Naive B cell (primary cell): ENCODE measurements at regions not wholly inside any gene's neighbourhood (a gene's known extent, or its start where the extent isn't known, plus 50 kb on each side); places are given as distances from the start of the nearest gene placed in this dataset.
A peak's percentile ranks its signal among the peaks of the same experiment; 100 is the strongest.

Experiments used
- ATAC-seq, 2 donors: fragments of 150-1000 bp; cut with Tn5 transposase; 2 replicates each; pipeline ENCODE4 v1.10.0; 2021; ENCODE audit warnings: low read depth in 2 of 2, mild to moderate bottlenecking in 2 of 2, moderate library complexity in 2 of 2
- DNase-seq: peaks from one replicate; pipeline ENCODE4 v3.0.0; 2022
- H3K27ac Mint-ChIP-seq, 6 donors: one replicate each; pipeline ENCODE4 v1.8.0; 2020 to 2022; ENCODE audit warnings: mild to moderate bottlenecking in 6 of 6, mixed read lengths in 6 of 6, moderate library complexity in 5 of 6, inconsistent platforms in 2 of 6
- H3K27me3 Mint-ChIP-seq, 3 donors: one replicate each; pipeline ENCODE4 v1.8.0; 2021 to 2022; ENCODE audit warnings: mixed read lengths in 3 of 3, mild to moderate bottlenecking in 1 of 3
- H3K36me3 Mint-ChIP-seq, 2 donors: one replicate each; pipeline ENCODE4 v1.8.0; 2020 to 2022; ENCODE audit warnings: mixed read lengths in 2 of 2, inconsistent platforms in 1 of 2, mild to moderate bottlenecking in 1 of 2
- H3K4me1 Mint-ChIP-seq, 3 donors: one replicate each; pipeline ENCODE4 v1.8.0; 2020 to 2022; ENCODE audit warnings: mixed read lengths in 3 of 3, inconsistent platforms in 1 of 3, mild to moderate bottlenecking in 1 of 3, moderate library complexity in 1 of 3
- H3K4me3 Mint-ChIP-seq, 8 donors: one replicate each; pipeline ENCODE4 v1.8.0; 2020 to 2022; ENCODE audit warnings: mild to moderate bottlenecking in 8 of 8, mixed read lengths in 8 of 8, moderate library complexity in 8 of 8, inconsistent platforms in 2 of 8
- H3K9me3 Mint-ChIP-seq, 7 donors: one replicate each; pipeline ENCODE4 v1.8.0; 2020 to 2022; ENCODE audit warnings: mixed read lengths in 7 of 7, mild to moderate bottlenecking in 5 of 7, inconsistent platforms in 2 of 7, moderate library complexity in 1 of 7

- no peak for ATAC-seq
- Mint-ChIP-seq H3K4me3 (no peak overlapping the region), H3K36me3 (no peaks in the 10 kb centered on the region), H3K4me1 (no peaks in the 10 kb centered on the region), H3K27me3 (no peaks in the 10 kb centered on the region), H3K27ac (no peak overlapping the region), H3K9me3 (peaks cover 0 to 2% (median 0%) of the 10 kb centered on the region in 7 donors)
- no peak for DNase-seq
These were observed 2177.9 kb upstream of the CELF4 start for GRCh38 chr18:39743463-39743862.

- ATAC-seq, result no peak
These were observed 2176.3 kb upstream of the CELF4 start for GRCh38 chr18:39741755-39742466.

GRCh38 chr18:39737869-39738268 lies 2172.3 kb upstream of the CELF4 start:
- Mint-ChIP-seq H3K27me3 (no peaks in the 10 kb centered on the region), H3K36me3 (no peaks in the 10 kb centered on the region), H3K9me3 (peaks cover 0 to 7% (median 0%) of the 10 kb centered on the region in 7 donors), H3K27ac (no peak overlapping the region), H3K4me1 (no peaks in the 10 kb centered on the region), H3K4me3 (no peak overlapping the region)
- DNase-seq (no peak), ATAC-seq (no peak)

More at GRCh38 chr18:39741755-39742466, 2176.3 kb upstream of the CELF4 start:
- DNase-seq, result no peak
- peaks cover 0 to 4% (median 0%) of the 10 kb centered on the region in 7 donors for H3K9me3 Mint-ChIP-seq
- H3K4me3 Mint-ChIP-seq, result no peak overlapping the region
- H3K36me3 Mint-ChIP-seq, result no peaks in the 10 kb centered on the region
- no peaks in the 10 kb centered on the region for H3K27me3 Mint-ChIP-seq
- no peak overlapping the region for H3K27ac Mint-ChIP-seq
- H3K4me1 Mint-ChIP-seq, result no peaks in the 10 kb centered on the region

GRCh38 chr18:39732918-39733317 lies 2167.3 kb upstream of the CELF4 start:
- H3K4me3 Mint-ChIP-seq, result no peak overlapping the region
- ATAC-seq, result no peak
- H3K4me1 Mint-ChIP-seq, result no peaks in the 10 kb centered on the region
- peaks cover 0 to 6% (median 0%) of the 10 kb centered on the region in 7 donors for H3K9me3 Mint-ChIP-seq
- peak overlapping the region in 2 of 6 donors; percentile 14 to 16 for H3K27ac Mint-ChIP-seq
- H3K27me3 Mint-ChIP-seq, result no peaks in the 10 kb centered on the region
- no peaks in the 10 kb centered on the region for H3K36me3 Mint-ChIP-seq
- no peak for DNase-seq

GRCh38 chr18:39730606-39731005 lies 2165.0 kb upstream of the CELF4 start:
- Mint-ChIP-seq H3K4me1 (no peaks in the 10 kb centered on the region), H3K36me3 (no peaks in the 10 kb centered on the region), H3K27me3 (no peaks in the 10 kb centered on the region), H3K4me3 (no peak overlapping the region), H3K27ac (no peak overlapping the region), H3K9me3 (peaks cover 0 to 5% (median 0%) of the 10 kb centered on the region in 7 donors)
- ATAC-seq (no peak), DNase-seq (no peak)

GRCh38 chr18:39724652-39725051 lies 2159.1 kb upstream of the CELF4 start:
- no peak for ATAC-seq
- H3K36me3 Mint-ChIP-seq, result no peaks in the 10 kb centered on the region
- H3K27ac Mint-ChIP-seq, result no peak overlapping the region
- H3K4me3 Mint-ChIP-seq, result no peak overlapping the region
- no peaks in the 10 kb centered on the region for H3K27me3 Mint-ChIP-seq
- no peak for DNase-seq
- H3K9me3 Mint-ChIP-seq, result peaks cover 0 to 3% (median 0%) of the 10 kb centered on the region in 7 donors
- no peaks in the 10 kb centered on the region for H3K4me1 Mint-ChIP-seq

- Mint-ChIP-seq H3K27ac (no peak overlapping the region), H3K4me1 (no peaks in the 10 kb centered on the region), H3K36me3 (no peaks in the 10 kb centered on the region), H3K27me3 (no peaks in the 10 kb centered on the region), H3K9me3 (no peaks in the 10 kb centered on the region), H3K4me3 (no peak overlapping the region)
- ATAC-seq (no peak), DNase-seq (no peak)
These were observed 2156.1 kb upstream of the CELF4 start for GRCh38 chr18:39721712-39722111.

- no peak for ATAC-seq
- H3K27ac Mint-ChIP-seq, result peak overlapping the region in 1 of 6 donors; percentile 28
- no peaks in the 10 kb centered on the region for H3K27me3 Mint-ChIP-seq
- no peak overlapping the region for H3K4me3 Mint-ChIP-seq
- DNase-seq, result no peak
- no peaks in the 10 kb centered on the region for H3K4me1 Mint-ChIP-seq
- peaks cover 0 to 2% (median 0%) of the 10 kb centered on the region in 7 donors for H3K9me3 Mint-ChIP-seq
- no peaks in the 10 kb centered on the region for H3K36me3 Mint-ChIP-seq
These were observed 2148.4 kb upstream of the CELF4 start for GRCh38 chr18:39713961-39714360.

- Mint-ChIP-seq H3K4me3 (no peak overlapping the region), H3K27ac (no peak overlapping the region), H3K9me3 (peaks cover 0 to 4% (median 0%) of the 10 kb centered on the region in 7 donors), H3K27me3 (no peaks in the 10 kb centered on the region), H3K36me3 (no peaks in the 10 kb centered on the region), H3K4me1 (no peaks in the 10 kb centered on the region)
- ATAC-seq (no peak), DNase-seq (no peak)
These were observed 2146.1 kb upstream of the CELF4 start for GRCh38 chr18:39711701-39712100.

GRCh38 chr18:39705362-39705761 lies 2139.8 kb upstream of the CELF4 start:
- Mint-ChIP-seq H3K4me3 (no peak overlapping the region), H3K27me3 (no peaks in the 10 kb centered on the region), H3K27ac (no peak overlapping the region), H3K9me3 (peaks cover 0 to 6% (median 0%) of the 10 kb centered on the region in 7 donors), H3K36me3 (no peaks in the 10 kb centered on the region), H3K4me1 (no peaks in the 10 kb centered on the region)
- DNase-seq, result no peak
- no peak for ATAC-seq

- no peaks in the 10 kb centered on the region for H3K36me3 Mint-ChIP-seq
- peaks cover 0 to 7% (median 2%) of the 10 kb centered on the region in 7 donors for H3K9me3 Mint-ChIP-seq
- no peaks in the 10 kb centered on the region for H3K4me1 Mint-ChIP-seq
- H3K27ac Mint-ChIP-seq, result no peak overlapping the region
- DNase-seq (no peak), ATAC-seq (no peak)
- no peaks in the 10 kb centered on the region for H3K27me3 Mint-ChIP-seq
- H3K4me3 Mint-ChIP-seq, result no peak overlapping the region
These were observed 2137.3 kb upstream of the CELF4 start for GRCh38 chr18:39702888-39703287.

- no peak overlapping the region for H3K4me3 Mint-ChIP-seq
- H3K27ac Mint-ChIP-seq, result no peak overlapping the region
- ATAC-seq (no peak), DNase-seq (no peak)
- H3K9me3 Mint-ChIP-seq, result peaks cover 0 to 7% (median 2%) of the 10 kb centered on the region in 7 donors
- H3K4me1 Mint-ChIP-seq, result no peaks in the 10 kb centered on the region
- no peaks in the 10 kb centered on the region for H3K36me3 Mint-ChIP-seq
- H3K27me3 Mint-ChIP-seq, result no peaks in the 10 kb centered on the region
These were observed 2136.2 kb upstream of the CELF4 start for GRCh38 chr18:39701839-39702238.

GRCh38 chr18:39701055-39701783 lies 2135.6 kb upstream of the CELF4 start:
- Mint-ChIP-seq H3K27me3 (no peaks in the 10 kb centered on the region), H3K36me3 (no peaks in the 10 kb centered on the region), H3K4me1 (no peaks in the 10 kb centered on the region), H3K4me3 (no peak overlapping the region), H3K27ac (no peak overlapping the region), H3K9me3 (peaks cover 0 to 7% (median 2%) of the 10 kb centered on the region in 7 donors)
- DNase-seq (no peak), ATAC-seq (no peak)

- Mint-ChIP-seq H3K27me3 (no peaks in the 10 kb centered on the region), H3K9me3 (peaks cover 0 to 7% (median 2%) of the 10 kb centered on the region in 7 donors)
- ATAC-seq, result no peak
These were observed 2133.9 kb upstream of the CELF4 start for GRCh38 chr18:39699340-39699964.

More at GRCh38 chr18:39699340-39699964, 2133.9 kb upstream of the CELF4 start:
- Mint-ChIP-seq H3K4me3 (no peak overlapping the region), H3K36me3 (no peaks in the 10 kb centered on the region), H3K4me1 (no peaks in the 10 kb centered on the region), H3K27ac (no peak overlapping the region)
- no peak for DNase-seq
